ENCODE measurements at regions not wholly inside any gene's neighbourhood (a gene's known extent, or its start where the extent isn't known, plus 50 kb on each side); places are given as distances from the start of the nearest gene placed in this dataset.
A peak's percentile ranks its signal among the peaks of the same experiment; 100 is the strongest.

DNA sequence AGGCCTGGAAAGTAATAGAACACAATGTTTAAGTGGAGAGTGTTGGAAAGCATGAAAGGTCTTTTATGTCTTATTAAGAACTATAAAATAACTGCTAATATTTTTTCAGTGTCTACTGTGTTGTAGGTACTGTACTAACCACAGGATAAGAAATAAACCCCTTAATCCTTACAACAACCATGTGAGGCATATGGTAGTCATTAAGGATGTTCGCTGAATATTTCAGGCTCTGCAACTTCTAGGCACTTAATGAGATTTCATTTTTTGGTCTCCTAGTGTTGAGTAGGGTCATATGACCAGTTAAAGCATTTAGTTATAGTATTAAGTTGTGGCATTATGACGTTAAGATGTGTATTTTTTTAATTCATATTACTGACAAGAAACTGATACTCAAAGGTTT is 346.6 kb upstream of the KCNH7 start:
- H3K4me1 ChIP-seq, result no peaks in the 10 kb centered on the region
- no peaks in the 10 kb centered on the region for H3K36me3 ChIP-seq
- H3K27me3 ChIP-seq, result no peaks in the 10 kb centered on the region
- H3K4me3 ChIP-seq, result no peak overlapping the region
- no peak for TF ChIP-seq POLR2AphosphoS5 (IDR thresholded peaks at IDR 0.05)
- no peak for TF ChIP-seq EP300 (IDR thresholded peaks at IDR 0.05)
- H3K9me3 ChIP-seq, result no peaks in the 10 kb centered on the region
- DNase-seq, result no peak
- 71 to 76% methylated on average over 2 of the region's 2 CpGs for whole genome bisulfite sequencing, 2 donors
- H3K27ac ChIP-seq, result no peak overlapping the region
- no peak for ATAC-seq (ENCODE audit: low FRiP score in 2 of 2)

DNA sequence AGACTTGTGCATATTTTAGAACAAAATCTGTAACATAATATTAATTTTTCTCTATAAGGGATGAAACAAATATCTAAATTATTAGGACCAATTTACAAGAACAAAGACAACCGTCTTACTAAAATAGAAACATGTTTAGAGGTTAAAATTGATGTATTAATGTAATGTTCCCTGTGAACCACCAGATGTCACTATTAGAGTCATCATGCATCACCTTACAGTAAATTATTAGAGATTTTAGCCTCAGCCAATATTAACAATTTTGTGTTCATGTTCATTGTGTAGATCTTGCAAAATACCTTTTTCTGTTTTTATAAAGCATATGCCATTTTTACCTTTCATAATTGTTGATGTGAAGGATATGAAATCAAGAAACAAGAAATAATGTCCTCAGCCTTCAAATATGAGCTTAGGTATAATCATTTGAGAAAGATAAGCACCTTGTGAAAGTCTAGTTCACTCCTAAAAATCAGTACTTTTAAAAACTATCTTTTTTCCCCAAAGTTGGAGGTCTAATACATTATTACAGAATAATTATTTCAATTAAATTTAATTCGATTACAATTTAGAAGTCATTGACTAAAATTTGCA is 344.3 kb upstream of the KCNH7 start:
- no peak overlapping the region for H3K4me3 ChIP-seq
- no peaks in the 10 kb centered on the region for H3K36me3 ChIP-seq
- H3K27me3 ChIP-seq, result no peaks in the 10 kb centered on the region
- no peaks in the 10 kb centered on the region for H3K4me1 ChIP-seq
- 46 to 58% methylated on average over 2 of the region's 2 CpGs for WGBS, 2 donors
- H3K27ac ChIP-seq, result no peak overlapping the region
- no peak for ATAC-seq (ENCODE audit: low FRiP score in 2 of 2)
- no peaks in the 10 kb centered on the region for H3K9me3 ChIP-seq
- TF ChIP-seq POLR2A (IDR thresholded peaks at IDR 0.05) (no peak), POLR2AphosphoS5 (IDR thresholded peaks at IDR 0.05) (no peak), EP300 (IDR thresholded peaks at IDR 0.05) (no peak)
- TF ChIP-seq, protein P1, sequence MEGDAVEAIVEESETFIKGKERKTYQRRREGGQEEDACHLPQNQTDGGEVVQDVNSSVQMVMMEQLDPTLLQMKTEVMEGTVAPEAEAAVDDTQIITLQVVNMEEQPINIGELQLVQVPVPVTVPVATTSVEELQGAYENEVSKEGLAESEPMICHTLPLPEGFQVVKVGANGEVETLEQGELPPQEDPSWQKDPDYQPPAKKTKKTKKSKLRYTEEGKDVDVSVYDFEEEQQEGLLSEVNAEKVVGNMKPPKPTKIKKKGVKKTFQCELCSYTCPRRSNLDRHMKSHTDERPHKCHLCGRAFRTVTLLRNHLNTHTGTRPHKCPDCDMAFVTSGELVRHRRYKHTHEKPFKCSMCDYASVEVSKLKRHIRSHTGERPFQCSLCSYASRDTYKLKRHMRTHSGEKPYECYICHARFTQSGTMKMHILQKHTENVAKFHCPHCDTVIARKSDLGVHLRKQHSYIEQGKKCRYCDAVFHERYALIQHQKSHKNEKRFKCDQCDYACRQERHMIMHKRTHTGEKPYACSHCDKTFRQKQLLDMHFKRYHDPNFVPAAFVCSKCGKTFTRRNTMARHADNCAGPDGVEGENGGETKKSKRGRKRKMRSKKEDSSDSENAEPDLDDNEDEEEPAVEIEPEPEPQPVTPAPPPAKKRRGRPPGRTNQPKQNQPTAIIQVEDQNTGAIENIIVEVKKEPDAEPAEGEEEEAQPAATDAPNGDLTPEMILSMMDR (IDR thresholded peaks at IDR 0.05), result peak in 3 of 6 experiments; percentile 28 to 38 (median 33)
- DNase-seq, result no peak

DNA sequence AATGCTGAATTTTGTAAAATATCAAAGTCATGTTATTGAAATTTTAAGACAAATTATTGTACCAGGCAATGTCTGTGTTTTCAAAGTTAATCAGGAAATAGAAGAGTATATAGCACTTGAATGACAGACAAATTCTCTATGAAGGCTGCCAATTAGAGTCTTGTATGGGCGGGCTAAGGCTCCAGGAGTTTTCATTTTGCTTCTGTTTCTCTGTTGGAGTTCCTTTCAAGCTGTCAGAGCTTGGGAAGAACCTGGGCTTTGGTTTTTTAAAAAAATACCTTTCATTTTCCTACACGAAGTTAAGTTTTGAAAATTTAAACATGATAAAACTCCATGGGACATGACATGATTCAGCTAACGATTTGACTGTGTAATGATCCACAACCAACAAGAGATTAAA is 339.0 kb upstream of the KCNH7 start:
- TF ChIP-seq, protein P1 (IDR thresholded peaks at IDR 0.05), result no peak
- no peak for TF ChIP-seq POLR2A (IDR thresholded peaks at IDR 0.05)
- TF ChIP-seq POLR2AphosphoS5 (IDR thresholded peaks at IDR 0.05), result no peak
- TF ChIP-seq EP300 (IDR thresholded peaks at IDR 0.05), result no peak
- Histone ChIP-seq H3K9me3 (no peaks in the 10 kb centered on the region), H3K27me3 (no peaks in the 10 kb centered on the region), H3K27ac (no peak overlapping the region), H3K4me3 (no peak overlapping the region), H3K36me3 (no peaks in the 10 kb centered on the region), H3K4me1 (no peaks in the 10 kb centered on the region)
- 71 to 74% methylated on average over 3 of the region's 3 CpGs for WGBS, 2 donors
- DNase-seq (no peak), ATAC-seq (ENCODE audit: low FRiP score in 2 of 2) (no peak)

DNA sequence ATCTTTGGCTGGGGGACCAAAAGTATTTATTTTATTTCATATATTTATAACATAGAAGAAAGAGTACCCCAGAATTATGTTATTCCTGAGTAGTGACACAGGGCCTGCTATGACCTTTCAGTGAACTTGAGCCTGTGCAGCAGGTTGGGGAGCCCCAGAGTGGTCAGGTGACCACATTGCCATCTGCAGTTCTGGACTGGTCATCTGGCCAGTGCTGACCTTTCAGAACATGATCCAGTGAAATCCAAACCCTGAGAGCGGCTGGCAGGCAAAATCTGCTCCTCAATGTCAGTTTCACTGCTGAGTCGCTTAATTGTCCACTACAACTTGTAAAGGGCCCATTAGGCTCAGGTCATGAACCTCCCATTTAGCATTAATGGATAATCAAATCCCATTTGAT is 336.7 kb upstream of the KCNH7 start:
- Histone ChIP-seq H3K27me3 (no peaks in the 10 kb centered on the region), H3K4me3 (no peak overlapping the region), H3K36me3 (no peaks in the 10 kb centered on the region), H3K9me3 (no peaks in the 10 kb centered on the region), H3K27ac (no peak overlapping the region), H3K4me1 (no peaks in the 10 kb centered on the region)
- WGBS, 2 donors, result 88 to 95% methylated on average over 2 of the region's 2 CpGs
- ATAC-seq (ENCODE audit: low FRiP score in 2 of 2) (no peak), DNase-seq (no peak)
- TF ChIP-seq, protein P1 (IDR thresholded peaks at IDR 0.05), result no peak
- TF ChIP-seq POLR2AphosphoS5 (IDR thresholded peaks at IDR 0.05) (no peak), POLR2A (IDR thresholded peaks at IDR 0.05) (no peak), EP300 (IDR thresholded peaks at IDR 0.05) (no peak)

DNA sequence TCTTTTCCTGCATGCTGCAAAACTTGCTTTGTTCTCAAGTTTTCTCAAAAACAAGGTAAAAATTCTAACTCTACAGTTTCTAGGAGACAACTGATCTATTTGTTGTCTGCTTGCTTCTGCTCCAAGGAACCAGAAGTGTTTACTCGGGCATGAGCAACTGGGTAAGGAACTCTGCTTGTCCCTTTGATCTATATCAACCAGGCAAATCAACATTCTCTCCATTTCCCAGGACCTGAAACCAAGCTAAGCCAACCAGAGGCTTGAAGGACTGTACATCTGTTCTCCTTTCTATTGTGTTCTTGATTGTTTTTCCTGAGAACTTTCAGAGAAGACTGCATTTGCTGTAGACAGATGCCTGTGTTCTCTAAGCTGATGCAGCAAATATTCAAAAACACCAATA is 335.0 kb upstream of the KCNH7 start:
- no peak overlapping the region for H3K4me3 ChIP-seq
- ATAC-seq (ENCODE audit: low FRiP score in 2 of 2) (no peak), DNase-seq (no peak)
- no peaks in the 10 kb centered on the region for H3K9me3 ChIP-seq
- no peaks in the 10 kb centered on the region for H3K4me1 ChIP-seq
- no peaks in the 10 kb centered on the region for H3K27me3 ChIP-seq
- H3K36me3 ChIP-seq, result no peaks in the 10 kb centered on the region
- H3K27ac ChIP-seq, result no peak overlapping the region
- 40 to 72% methylated on average over 1 of the region's 1 CpG for WGBS, 2 donors
- TF ChIP-seq POLR2AphosphoS5 (IDR thresholded peaks at IDR 0.05) (no peak), EP300 (IDR thresholded peaks at IDR 0.05) (no peak), POLR2A (IDR thresholded peaks at IDR 0.05) (no peak)
- TF ChIP-seq, protein P1 (IDR thresholded peaks at IDR 0.05), result no peak
